Esophagus muscularis mucosa (tissue), 4 donors: ENCODE measurements at regions not wholly inside any gene's neighbourhood (a gene's known extent, or its start where the extent isn't known, plus 50 kb on each side); places are given as distances from the start of the nearest gene placed in this dataset.

Experiments
- CTCF ChIP-seq, 3 experiments: fragments of 200-600 bp in 2 of 3; fragments of 450-650 bp in 1 of 3; sonication (generic) in 2 of 3; IDR thresholded peaks; one replicate each; pipeline ENCODE4 v1.5.1; 2017 to 2019; ENCODE audit warnings: antibody characterized with exemption in 3 of 3, mild to moderate bottlenecking in 2 of 3, moderate library complexity in 1 of 3
- EP300 ChIP-seq: sonication (generic); formaldehyde crosslinking; IDR thresholded peaks from one replicate; pipeline ENCODE4 v1.6.1; 2017; ENCODE audit warnings: antibody characterized with exemption
- POLR2AphosphoS5 ChIP-seq, 2 donors: sonication (generic); formaldehyde crosslinking; IDR thresholded peaks; one replicate each; pipeline ENCODE4 v1.6.1; 2017; ENCODE audit warnings: antibody characterized with exemption in 2 of 2

GRCh38 chr10:4909118-4909517 lies 54.1 kb upstream of the AKR1C1 start:
- TF ChIP-seq CTCF (IDR thresholded peaks at IDR 0.05) (no peak), EP300 (no peak), POLR2AphosphoS5 (IDR thresholded peaks at IDR 0.05) (no peak)
